MM.1S (cell line): ENCODE measurements at regions not wholly inside any gene's neighbourhood (a gene's known extent, or its start where the extent isn't known, plus 50 kb on each side); places are given as distances from the start of the nearest gene placed in this dataset.
"Not testable (repeated sequence)": the region's sequence is repeated elsewhere in the genome, so short reads cannot be mapped to it uniquely, and the experiment has no call there.

ENCODE experiments used
- DNase-seq: peaks from one replicate; pipeline ENCODE4 v3.0.0-alpha.2; 2015
- H2AFZ ChIP-seq: fragments of 300-600 bp; sonication (generic); 2 replicates; pipeline ENCODE4 v1.6.0; 2016; ENCODE audit warnings: antibody characterized with exemption, low read length
- H3F3A ChIP-seq: fragments of 300-600 bp; sonication (generic); 2 replicates; pipeline ENCODE4 v1.6.1; 2016; ENCODE audit warnings: mild to moderate bottlenecking, antibody characterized with exemption, low read length, moderate library complexity, mixed read lengths; ENCODE audit not compliant: insufficient read depth
- H3K27ac ChIP-seq: fragments of 300-600 bp; sonication (generic); 2 replicates; pipeline ENCODE4 v1.5.1; 2016; ENCODE audit warnings: mild to moderate bottlenecking, low read length
- H3K27me3 ChIP-seq: fragments of 300-600 bp; sonication (generic); replicated peaks from 2 replicates; pipeline ENCODE4 v1.6.0; 2016; ENCODE audit warnings: low read length; ENCODE audit not compliant: insufficient read depth
- H3K36me3 ChIP-seq: fragments of 300-600 bp; sonication (generic); replicated peaks from 2 replicates; pipeline ENCODE4 v1.6.1; 2016; ENCODE audit warnings: mild to moderate bottlenecking, low read length, mixed read lengths; ENCODE audit not compliant: insufficient read depth
- H3K4me1 ChIP-seq: fragments of 300-600 bp; sonication (generic); 2 replicates; pipeline ENCODE4 v1.6.1; 2016; ENCODE audit warnings: low read length, mixed read lengths
- H3K4me2 ChIP-seq: fragments of 300-600 bp; sonication (generic); 2 replicates; pipeline ENCODE4 v1.6.0; 2016; ENCODE audit warnings: low read depth, low read length
- H3K4me3 ChIP-seq: fragments of 300-600 bp; sonication (generic); 2 replicates; pipeline ENCODE4 v1.5.1; 2016; ENCODE audit warnings: low read length, mixed read lengths
- H3K79me2 ChIP-seq: fragments of 300-600 bp; sonication (generic); 2 replicates; pipeline ENCODE4 v1.6.1; 2016; ENCODE audit warnings: mixed run types, low read length, mixed read lengths
- H3K9ac ChIP-seq: fragments of 300-600 bp; sonication (generic); 2 replicates; pipeline ENCODE4 v1.6.1; 2016; ENCODE audit warnings: low read length, mixed read lengths
- H3K9me2 ChIP-seq: fragments of 300-600 bp; sonication (generic); replicated peaks from 2 replicates; pipeline ENCODE4 v1.6.1; 2016; ENCODE audit warnings: mild to moderate bottlenecking, low read length, mixed read lengths; ENCODE audit not compliant: insufficient read depth
- H3K9me3 ChIP-seq: fragments of 300-600 bp; sonication (generic); replicated peaks from 2 replicates; pipeline ENCODE4 v1.6.1; 2016; ENCODE audit warnings: mild to moderate bottlenecking, low read length, mixed read lengths; ENCODE audit not compliant: insufficient read depth
- H4K20me1 ChIP-seq: fragments of 300-600 bp; sonication (generic); 2 replicates; pipeline ENCODE4 v1.6.1; 2016; ENCODE audit warnings: mild to moderate bottlenecking, low read length, moderate library complexity, mixed read lengths; ENCODE audit not compliant: insufficient read depth
- CTCF ChIP-seq: fragments of 300-600 bp; sonication (generic); IDR thresholded peaks from 2 replicates; pipeline ENCODE4 v1.5.1; 2016; ENCODE audit warnings: antibody characterized with exemption, low read length, mixed read lengths
- EZH2 ChIP-seq: fragments of 300-600 bp; sonication (generic); optimal IDR thresholded peaks from 2 replicates; pipeline ENCODE3; 2017; ENCODE audit warnings: low read depth, mild to moderate bottlenecking, antibody characterized with exemption, low read length, mixed read lengths
- EZH2phosphoT487 ChIP-seq: fragments of 300-600 bp; sonication (generic); IDR thresholded peaks from 2 replicates; pipeline ENCODE4 v1.6.1; 2018; ENCODE audit warnings: antibody characterized with exemption, low read length

DNA sequence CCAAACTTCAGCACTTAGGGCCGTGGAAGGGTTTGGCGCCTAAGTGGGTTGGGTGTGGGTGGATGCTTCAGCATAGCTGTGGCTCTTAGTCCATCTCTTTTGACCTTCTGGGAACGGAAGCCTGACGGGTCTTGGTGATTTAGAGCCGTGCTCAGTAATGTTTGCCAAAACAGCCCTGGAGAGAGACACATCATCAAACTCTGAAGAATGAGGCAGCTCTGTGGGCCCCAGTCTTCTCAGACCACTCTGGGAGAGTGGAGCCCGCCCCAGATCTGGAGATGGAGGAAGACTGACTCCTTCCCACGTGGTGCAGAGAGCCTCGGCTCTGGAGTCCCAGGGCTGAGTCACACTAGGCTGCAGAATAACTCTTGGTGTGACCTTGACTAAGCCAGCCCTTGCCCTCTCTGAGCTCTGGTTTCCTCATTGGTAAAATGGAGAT lies 168.9 kb downstream of the C11orf91 start:
- H3F3A ChIP-seq, result no peaks in the 10 kb centered on the region
- H3K9me3 ChIP-seq, result no peaks in the 10 kb centered on the region
- H3K4me1 ChIP-seq, result no peaks in the 10 kb centered on the region
- H3K27ac ChIP-seq, result no peak overlapping the region
- H2AFZ ChIP-seq, result no peak overlapping the region
- H3K4me2 ChIP-seq, result no peak overlapping the region
- no peaks in the 10 kb centered on the region for H3K79me2 ChIP-seq
- H4K20me1 ChIP-seq, result no peaks in the 10 kb centered on the region
- no peak overlapping the region for H3K4me3 ChIP-seq
- DNase-seq, result no peak
- TF ChIP-seq EZH2, result no peak
- no peak for TF ChIP-seq EZH2phosphoT487
- no peak for TF ChIP-seq CTCF
- H3K36me3 ChIP-seq, result no peaks in the 10 kb centered on the region
- H3K27me3 ChIP-seq, result no peaks in the 10 kb centered on the region
- H3K9me2 ChIP-seq, result no peaks in the 10 kb centered on the region
- H3K9ac ChIP-seq, result no peak overlapping the region

DNA sequence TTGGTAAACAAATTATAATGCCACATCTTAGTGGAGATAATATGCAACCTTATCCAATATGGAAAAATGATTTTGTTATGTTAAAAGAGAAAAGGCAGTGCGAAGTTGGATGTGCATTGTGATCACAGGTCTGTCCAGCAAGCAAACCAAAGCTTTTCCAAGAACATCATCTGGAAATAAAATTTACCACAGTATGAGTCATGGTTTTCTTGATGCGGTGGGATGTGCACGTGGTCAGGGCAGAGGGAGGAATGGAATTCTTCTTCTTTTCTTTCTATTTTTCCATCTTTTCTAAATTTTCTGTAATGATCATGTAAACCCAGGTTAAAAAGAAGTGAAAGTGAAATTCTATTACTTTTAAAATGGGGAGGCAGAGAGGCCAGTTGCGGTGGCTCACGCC lies 169.8 kb downstream of the C11orf91 start:
- Histone ChIP-seq H3F3A (no peaks in the 10 kb centered on the region), H2AFZ (no peak overlapping the region), H3K9me2 (no peaks in the 10 kb centered on the region), H3K27me3 (no peaks in the 10 kb centered on the region), H3K9me3 (no peaks in the 10 kb centered on the region), H3K79me2 (no peaks in the 10 kb centered on the region), H4K20me1 (no peaks in the 10 kb centered on the region), H3K4me1 (no peaks in the 10 kb centered on the region), H3K4me3 (no peak overlapping the region), H3K9ac (no peak overlapping the region), H3K36me3 (no peaks in the 10 kb centered on the region), H3K27ac (no peak overlapping the region), H3K4me2 (no peak overlapping the region)
- no peak for TF ChIP-seq CTCF
- TF ChIP-seq EZH2phosphoT487, result no peak
- no peak for TF ChIP-seq EZH2
- no peak for DNase-seq

DNA sequence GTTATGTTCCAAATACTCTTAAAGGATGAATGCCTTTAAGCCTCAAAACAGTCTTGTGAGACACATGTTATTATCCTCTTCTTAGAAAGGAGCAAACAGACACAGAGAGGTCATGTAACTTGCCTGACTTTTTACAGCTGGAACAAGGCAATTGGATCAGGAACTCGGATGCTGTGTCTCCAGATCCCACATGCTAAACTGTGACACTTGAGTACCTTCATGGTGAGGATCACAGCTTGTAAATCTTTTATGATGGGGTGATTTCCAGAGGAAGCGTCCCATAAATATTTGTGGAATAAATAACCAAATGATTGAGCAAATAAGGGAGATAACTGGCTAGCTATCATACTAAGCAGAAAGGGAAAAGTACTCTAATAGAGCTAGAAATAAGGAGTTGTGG lies 171.2 kb downstream of the C11orf91 start:
- Histone ChIP-seq H3K9ac (no peak overlapping the region), H3K4me1 (no peaks in the 10 kb centered on the region), H3K9me3 (no peaks in the 10 kb centered on the region), H3K4me2 (no peak overlapping the region), H3K9me2 (no peaks in the 10 kb centered on the region), H4K20me1 (no peaks in the 10 kb centered on the region), H3K36me3 (no peaks in the 10 kb centered on the region), H3K27me3 (no peaks in the 10 kb centered on the region), H3K27ac (no peak overlapping the region), H3F3A (no peaks in the 10 kb centered on the region), H3K79me2 (no peaks in the 10 kb centered on the region), H2AFZ (no peak overlapping the region), H3K4me3 (no peak overlapping the region)
- TF ChIP-seq CTCF (no peak), EZH2phosphoT487 (no peak), EZH2 (no peak)
- no peak for DNase-seq

- not testable (repeated sequence) for H3F3A ChIP-seq, H3K9me3 ChIP-seq, H2AFZ ChIP-seq, H3K4me2 ChIP-seq, H3K79me2 ChIP-seq, H3K9ac ChIP-seq, H3K36me3 ChIP-seq, H3K4me3 ChIP-seq, H3K27ac ChIP-seq, H3K27me3 ChIP-seq, H3K9me2 ChIP-seq, H4K20me1 ChIP-seq, H3K4me1 ChIP-seq, DNase-seq
Measured at GRCh38 chr11:33527738-33528137, 172.9 kb downstream of the C11orf91 start.
